ENCODE measurements at regions not wholly inside any gene's neighbourhood (a gene's known extent, or its start where the extent isn't known, plus 50 kb on each side); places are given as distances from the start of the nearest gene placed in this dataset.
A peak's percentile ranks its signal among the peaks of the same experiment; 100 is the strongest.

GRCh38 chr10:101301111-101301731 is 52.7 kb upstream of the BTRC start:
- DNase-seq = peak; percentile 23

GRCh38 chr10:101303087-101303703 is 50.8 kb upstream of the BTRC start:
- DNase-seq = no peak

All from CD4-positive, alpha-beta T cell treated with Interleukin-21 for 1 hour (primary cell).